Endodermal cell (in vitro differentiated cells): ENCODE measurements at regions not wholly inside any gene's neighbourhood (a gene's known extent, or its start where the extent isn't known, plus 50 kb on each side); places are given as distances from the start of the nearest gene placed in this dataset.
"Not testable (repeated sequence)": the region's sequence is repeated elsewhere in the genome, so short reads cannot be mapped to it uniquely, and the experiment has no call there.

Experiments
- DNase-seq: peaks from one replicate; pipeline ENCODE4 v3.0.0-alpha.2; 2017
- H3K27ac ChIP-seq: 2 replicates; pipeline ENCODE4 v1.5.1; 2013; ENCODE audit warnings: mild to moderate bottlenecking, low read depth, low read length, moderate library complexity
- H3K27me3 ChIP-seq: 2 replicates; pipeline ENCODE4 v1.6.1; 2013; ENCODE audit warnings: mild to moderate bottlenecking, low read length, moderate library complexity; ENCODE audit not compliant: insufficient read depth, control insufficient read depth, poor library complexity, severe bottlenecking
- H3K36me3 ChIP-seq: 2 replicates; pipeline ENCODE4 v1.7.0; 2013; ENCODE audit warnings: mild to moderate bottlenecking, low read length, moderate library complexity; ENCODE audit not compliant: control insufficient read depth, insufficient read depth
- H3K4me1 ChIP-seq: one replicate; pipeline ENCODE4 v1.7.0; 2013; ENCODE audit warnings: low read length; ENCODE audit not compliant: control insufficient read depth, insufficient read depth
- H3K4me3 ChIP-seq: 2 replicates; pipeline ENCODE4 v1.5.1; 2013; ENCODE audit warnings: mild to moderate bottlenecking, low read length, moderate library complexity
- H3K9ac ChIP-seq: 2 replicates; pipeline ENCODE4 v1.6.1; 2013; ENCODE audit warnings: mild to moderate bottlenecking, low read length, moderate library complexity; ENCODE audit not compliant: poor library complexity, severe bottlenecking; ENCODE audit errors: extremely low read depth
- H3K9me3 ChIP-seq: 2 replicates; pipeline ENCODE4 v1.6.1; 2013; ENCODE audit warnings: mild to moderate bottlenecking, low read length, moderate library complexity; ENCODE audit not compliant: control insufficient read depth
- H3K27ac Mint-ChIP-seq: 2 replicates; pipeline ENCODE4 v1.8.0; 2020; ENCODE audit warnings: mixed read lengths
- H3K27me3 Mint-ChIP-seq: 2 replicates; pipeline ENCODE4 v1.8.0; 2021; ENCODE audit warnings: mild to moderate bottlenecking, mixed read lengths; ENCODE audit not compliant: insufficient read depth
- H3K36me3 Mint-ChIP-seq: 2 replicates; pipeline ENCODE4 v1.8.0; 2020; ENCODE audit warnings: low read depth, mixed read lengths
- H3K4me1 Mint-ChIP-seq: 2 replicates; pipeline ENCODE4 v1.8.0; 2020; ENCODE audit warnings: mixed read lengths
- H3K4me3 Mint-ChIP-seq: 2 replicates; pipeline ENCODE4 v1.8.0; 2020; ENCODE audit warnings: mild to moderate bottlenecking, moderate library complexity, mixed read lengths
- H3K9me3 Mint-ChIP-seq: 2 replicates; pipeline ENCODE4 v1.8.0; 2020; ENCODE audit warnings: mild to moderate bottlenecking, mixed read lengths
- CTCF ChIP-seq: fragments of 200-600 bp; sonication (generic); conservative IDR thresholded peaks from 2 replicates; pipeline ENCODE4 v1.5.0; 2021; ENCODE audit warnings: antibody characterized with exemption, mild to moderate bottlenecking
- WGBS, 2 experiments: methylation state at CpG; one replicate each; pipeline versions ENCODE4 v1.1.5 to v1.1.7; 2013; ENCODE audit warnings: missing lambda C conversion rate in 2 of 2, mixed read lengths in 1 of 2; ENCODE audit not compliant: insufficient coverage in 1 of 2, insufficient read length in 1 of 2; 5-methylcytosine and 5-hydroxymethylcytosine counted together

- Mint-ChIP-seq H3K27me3 (no peaks in the 10 kb centered on the region), H3K27ac (no peak overlapping the region), H3K9me3 (peaks cover 2% of the 10 kb centered on the region), H3K4me3 (no peak overlapping the region), H3K4me1 (peaks cover 4% of the 10 kb centered on the region), H3K36me3 (no peaks in the 10 kb centered on the region)
- DNase-seq = no peak
- Histone ChIP-seq H3K9ac (no peak overlapping the region), H3K9me3 (peaks cover 2% of the 10 kb centered on the region), H3K4me1 (no peaks in the 10 kb centered on the region), H3K36me3 (no peaks in the 10 kb centered on the region), H3K27me3 (no peaks in the 10 kb centered on the region), H3K4me3 (no peak overlapping the region), H3K27ac (no peak overlapping the region)
- WGBS, 2 experiments = 85 to 88% methylated on average over 2 to 3 of the region's 3 CpGs
- TF ChIP-seq CTCF = no peak
Observed at GRCh38 chr5:53169933-53170332, 60.4 kb upstream of the MOCS2 start.

GRCh38 chr5:53170746-53171349 lies 61.3 kb upstream of the MOCS2 start:
- no peak overlapping the region for H3K4me3 Mint-ChIP-seq
- H3K9me3 Mint-ChIP-seq = peaks cover 5% of the 10 kb centered on the region
- Histone ChIP-seq H3K27me3 (no peaks in the 10 kb centered on the region), H3K4me3 (no peak overlapping the region), H3K4me1 (no peaks in the 10 kb centered on the region), H3K9ac (no peak overlapping the region), H3K27ac (no peak overlapping the region), H3K36me3 (no peaks in the 10 kb centered on the region), H3K9me3 (peaks cover 9% of the 10 kb centered on the region)
- no peak overlapping the region for H3K27ac Mint-ChIP-seq
- WGBS, 2 experiments = 91% methylated on average over 1 of the region's 1 CpG; no CpG with 5 or more reads in 1 of the 2 experiments
- TF ChIP-seq CTCF = peak; percentile 82
- no peaks in the 10 kb centered on the region for H3K27me3 Mint-ChIP-seq
- no peaks in the 10 kb centered on the region for H3K36me3 Mint-ChIP-seq
- peak; percentile 55 for DNase-seq
- H3K4me1 Mint-ChIP-seq = peaks cover 4% of the 10 kb centered on the region

- H3K27me3 Mint-ChIP-seq, H3K4me1 Mint-ChIP-seq, H3K4me1 ChIP-seq, H3K27ac Mint-ChIP-seq, H3K36me3 Mint-ChIP-seq, H3K4me3 ChIP-seq, H3K9ac ChIP-seq, H3K27ac ChIP-seq, DNase-seq, H3K9me3 ChIP-seq, H3K36me3 ChIP-seq, H3K27me3 ChIP-seq, H3K9me3 Mint-ChIP-seq, H3K4me3 Mint-ChIP-seq: not testable (repeated sequence)
Observed at GRCh38 chr5:53172073-53172472, 62.5 kb upstream of the MOCS2 start.

- Histone ChIP-seq H3K9ac (no peak overlapping the region), H3K9me3 (peaks cover 9% of the 10 kb centered on the region), H3K36me3 (no peaks in the 10 kb centered on the region), H3K4me3 (no peak overlapping the region), H3K27ac (no peak overlapping the region), H3K4me1 (no peaks in the 10 kb centered on the region), H3K27me3 (no peaks in the 10 kb centered on the region)
- DNase-seq = no peak
- 97% methylated on average over 5 of the region's 5 CpGs; no CpG with 5 or more reads in 1 of the 2 experiments for WGBS, 2 experiments
- H3K27me3 Mint-ChIP-seq = no peaks in the 10 kb centered on the region
- no peak overlapping the region for H3K27ac Mint-ChIP-seq
- H3K4me3 Mint-ChIP-seq = no peak overlapping the region
- H3K4me1 Mint-ChIP-seq = peaks cover 4% of the 10 kb centered on the region
- TF ChIP-seq CTCF = no peak
- peaks cover 5% of the 10 kb centered on the region for H3K9me3 Mint-ChIP-seq
- H3K36me3 Mint-ChIP-seq = no peaks in the 10 kb centered on the region
Observed at GRCh38 chr5:53172630-53173029, 63.1 kb upstream of the MOCS2 start.
